ENCODE measurements at regions not wholly inside any gene's neighbourhood (a gene's known extent, or its start where the extent isn't known, plus 50 kb on each side); places are given as distances from the start of the nearest gene placed in this dataset.

DNA sequence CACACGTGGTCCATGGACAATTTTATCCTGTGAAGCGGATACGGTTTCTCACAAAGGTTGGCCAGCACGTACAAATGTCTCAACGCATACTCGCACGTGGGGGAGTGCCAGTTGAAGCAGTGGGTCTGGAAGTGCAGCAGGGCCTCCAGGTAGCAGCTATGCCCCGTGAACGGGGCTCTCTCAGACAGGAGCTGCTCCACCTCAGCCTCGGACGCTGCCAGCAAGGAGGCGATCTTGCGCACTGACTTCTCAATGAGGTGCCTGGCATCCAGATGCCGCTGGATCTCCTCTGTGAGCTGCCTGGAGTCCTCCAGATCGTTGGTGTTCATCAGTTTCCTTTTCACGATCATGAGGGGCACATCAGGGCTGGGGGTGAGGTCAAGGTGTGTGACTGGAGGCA lies 2272.0 kb downstream of the PCDH9 start:
- H4K8ac ChIP-seq (ENCODE audit: low read depth, low read length), result no peak overlapping the region
- no peak overlapping the region for H3K9ac ChIP-seq (ENCODE audit: low read length)
- no peaks in the 10 kb centered on the region for H3K4me1 ChIP-seq (ENCODE audit: control insufficient read depth in 1 of 2, insufficient read depth in 2 of 2, low read length in 2 of 2)
- DNase-seq, result no peak
- no CpG with 5 or more reads among the region's 16 CpGs for WGBS (ENCODE audit: extremely low coverage, insufficient coverage, insufficient read length)
- H3K4me2 ChIP-seq (ENCODE audit: low read length), result no peak overlapping the region
- H3K79me2 ChIP-seq (ENCODE audit: control insufficient read depth, insufficient read depth, low read length, poor library complexity), result no peaks in the 10 kb centered on the region
- H3K36me3 ChIP-seq (ENCODE audit: control insufficient read depth in 1 of 2, insufficient read depth in 2 of 2, low read length in 2 of 2), result peaks cover 0 to 3% of the 10 kb centered on the region in 2 experiments
- no peaks in the 10 kb centered on the region for H3K27me3 ChIP-seq (ENCODE audit: insufficient read depth, low read length)
- H2BK12ac ChIP-seq (ENCODE audit: low read length), result no peak overlapping the region
- no peak overlapping the region for H3K4me3 ChIP-seq (ENCODE audit: low read depth, low read length)
- H3K14ac ChIP-seq (ENCODE audit: low read length), result no peak overlapping the region
- no peaks in the 10 kb centered on the region for H3K9me3 ChIP-seq (ENCODE audit: insufficient read depth, low read depth, low read length)
- no peak overlapping the region for H3K18ac ChIP-seq (ENCODE audit: low read length)
- H3K4ac ChIP-seq (ENCODE audit: low read depth, low read length), result no peak overlapping the region
- H4K12ac ChIP-seq (ENCODE audit: low read depth, low read length), result no peak overlapping the region
- H3K23ac ChIP-seq (ENCODE audit: low read length), result no peak overlapping the region
- no peak overlapping the region for H3K27ac ChIP-seq (ENCODE audit: low read depth, low read length)
- no peak overlapping the region for H2AFZ ChIP-seq (ENCODE audit: insufficient read depth, low read length, poor library complexity)
- H2BK5ac ChIP-seq (ENCODE audit: low read depth, low read length, poor library complexity), result no peak overlapping the region
- H2AK5ac ChIP-seq (ENCODE audit: low read length), result no peak overlapping the region
- H3K79me1 ChIP-seq (ENCODE audit: low read length), result peaks cover 2% of the 10 kb centered on the region
- H4K91ac ChIP-seq (ENCODE audit: low read depth, low read length), result no peak overlapping the region
- H2BK120ac ChIP-seq (ENCODE audit: insufficient read depth, low read length, poor library complexity), result no peak overlapping the region

DNA sequence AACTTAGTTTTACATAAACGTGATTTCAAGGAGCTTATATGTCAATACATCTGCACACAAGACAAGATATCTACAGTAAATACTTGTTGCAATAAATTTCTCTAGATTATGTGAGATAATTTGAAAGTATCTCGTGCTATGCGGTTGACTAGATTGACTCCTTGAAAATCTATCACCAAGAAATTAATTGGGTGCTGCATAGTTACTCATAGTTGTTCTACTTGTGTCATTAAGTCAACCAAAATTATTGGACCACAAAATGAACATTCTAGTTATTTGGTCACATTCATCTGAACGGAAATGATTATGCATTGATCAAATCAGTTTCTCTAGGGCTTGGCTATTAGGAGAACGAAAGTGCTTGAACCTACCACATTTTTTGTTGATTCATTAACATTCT lies 2291.5 kb downstream of the PCDH9 start:
- WGBS (ENCODE audit: extremely low coverage, insufficient coverage, insufficient read length), result no CpG with 5 or more reads among the region's 5 CpGs
- Histone ChIP-seq H2AFZ (ENCODE audit: insufficient read depth, low read length, poor library complexity) (no peak overlapping the region), H3K36me3 (ENCODE audit: control insufficient read depth in 1 of 2, insufficient read depth in 2 of 2, low read length in 2 of 2) (no peaks in the 10 kb centered on the region), H3K27me3 (ENCODE audit: insufficient read depth, low read length) (no peaks in the 10 kb centered on the region), H4K12ac (ENCODE audit: low read depth, low read length) (no peak overlapping the region), H3K9me3 (ENCODE audit: insufficient read depth, low read depth, low read length) (no peaks in the 10 kb centered on the region), H3K4ac (ENCODE audit: low read depth, low read length) (no peak overlapping the region), H3K79me2 (ENCODE audit: control insufficient read depth, insufficient read depth, low read length, poor library complexity) (no peaks in the 10 kb centered on the region), H3K79me1 (ENCODE audit: low read length) (peaks cover 5% of the 10 kb centered on the region), H3K4me3 (ENCODE audit: low read depth, low read length) (no peak overlapping the region), H3K9ac (ENCODE audit: low read length) (no peak overlapping the region), H3K4me1 (ENCODE audit: control insufficient read depth in 1 of 2, insufficient read depth in 2 of 2, low read length in 2 of 2) (no peaks in the 10 kb centered on the region), H2AK5ac (ENCODE audit: low read length) (no peak overlapping the region), H2BK120ac (ENCODE audit: insufficient read depth, low read length, poor library complexity) (no peak overlapping the region), H3K23ac (ENCODE audit: low read length) (no peak overlapping the region), H4K91ac (ENCODE audit: low read depth, low read length) (no peak overlapping the region), H3K4me2 (ENCODE audit: low read length) (no peak overlapping the region), H2BK5ac (ENCODE audit: low read depth, low read length, poor library complexity) (no peak overlapping the region), H4K8ac (ENCODE audit: low read depth, low read length) (no peak overlapping the region), H3K27ac (ENCODE audit: low read depth, low read length) (no peak overlapping the region), H2BK12ac (ENCODE audit: low read length) (no peak overlapping the region), H3K14ac (ENCODE audit: low read length) (no peak overlapping the region), H3K18ac (ENCODE audit: low read length) (no peak overlapping the region)
- no peak for DNase-seq

DNA sequence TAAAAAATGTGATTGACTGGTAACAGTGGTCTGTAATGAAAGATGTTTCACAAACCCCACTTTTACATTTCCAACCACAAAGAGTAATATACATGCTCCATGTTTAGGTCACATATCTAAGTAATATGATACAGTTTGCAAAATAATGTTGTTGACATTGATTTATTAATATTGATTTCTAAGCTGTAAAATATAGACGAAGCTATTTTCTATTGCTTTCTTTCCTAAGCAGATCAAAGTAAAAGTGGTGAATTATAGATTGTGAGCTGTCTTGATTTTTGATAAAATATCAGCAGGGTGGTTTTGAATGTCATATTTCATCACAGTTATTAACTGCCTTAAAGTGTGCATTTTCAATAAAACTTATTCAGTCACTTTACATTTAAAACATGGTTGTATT lies 2292.8 kb downstream of the PCDH9 start:
- Histone ChIP-seq H2AFZ (ENCODE audit: insufficient read depth, low read length, poor library complexity) (no peak overlapping the region), H3K4ac (ENCODE audit: low read depth, low read length) (no peak overlapping the region), H3K27me3 (ENCODE audit: insufficient read depth, low read length) (no peaks in the 10 kb centered on the region), H3K27ac (ENCODE audit: low read depth, low read length) (no peak overlapping the region), H4K12ac (ENCODE audit: low read depth, low read length) (no peak overlapping the region), H3K79me2 (ENCODE audit: control insufficient read depth, insufficient read depth, low read length, poor library complexity) (no peaks in the 10 kb centered on the region), H3K14ac (ENCODE audit: low read length) (no peak overlapping the region), H2BK5ac (ENCODE audit: low read depth, low read length, poor library complexity) (no peak overlapping the region), H3K4me3 (ENCODE audit: low read depth, low read length) (no peak overlapping the region), H3K4me2 (ENCODE audit: low read length) (no peak overlapping the region), H2BK120ac (ENCODE audit: insufficient read depth, low read length, poor library complexity) (no peak overlapping the region), H3K79me1 (ENCODE audit: low read length) (peaks cover 7% of the 10 kb centered on the region), H3K9me3 (ENCODE audit: insufficient read depth, low read depth, low read length) (no peaks in the 10 kb centered on the region), H3K36me3 (ENCODE audit: control insufficient read depth in 1 of 2, insufficient read depth in 2 of 2, low read length in 2 of 2) (no peaks in the 10 kb centered on the region), H2BK12ac (ENCODE audit: low read length) (no peak overlapping the region), H3K23ac (ENCODE audit: low read length) (no peak overlapping the region), H3K9ac (ENCODE audit: low read length) (no peak overlapping the region), H4K8ac (ENCODE audit: low read depth, low read length) (no peak overlapping the region), H2AK5ac (ENCODE audit: low read length) (no peak overlapping the region), H3K4me1 (ENCODE audit: control insufficient read depth in 1 of 2, insufficient read depth in 2 of 2, low read length in 2 of 2) (no peaks in the 10 kb centered on the region), H3K18ac (ENCODE audit: low read length) (no peak overlapping the region), H4K91ac (ENCODE audit: low read depth, low read length) (no peak overlapping the region)
- no CpG with 5 or more reads among the region's 1 CpG for WGBS (ENCODE audit: extremely low coverage, insufficient coverage, insufficient read length)
- DNase-seq, result no peak

DNA sequence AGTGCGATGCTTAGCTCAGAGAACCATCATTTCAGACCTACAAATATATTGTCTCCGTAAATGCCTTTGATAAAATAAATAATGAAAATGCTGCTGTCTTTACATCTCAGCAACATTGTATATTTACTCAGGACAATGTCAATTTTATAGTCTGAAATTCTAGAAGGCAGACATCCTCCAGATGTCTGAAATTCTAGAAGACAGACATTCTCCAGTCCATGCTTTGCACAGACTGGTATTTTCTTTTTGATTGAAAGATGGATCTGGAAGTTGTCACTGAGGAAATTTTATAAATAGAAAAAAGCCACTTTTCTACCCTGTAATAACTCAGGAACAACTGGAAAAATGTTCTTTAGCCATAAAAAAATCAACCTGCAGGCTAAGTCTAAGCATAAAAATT lies 2293.3 kb downstream of the PCDH9 start:
- no peak overlapping the region for H2BK120ac ChIP-seq (ENCODE audit: insufficient read depth, low read length, poor library complexity)
- H3K27ac ChIP-seq (ENCODE audit: low read depth, low read length), result no peak overlapping the region
- H3K23ac ChIP-seq (ENCODE audit: low read length), result no peak overlapping the region
- no peak overlapping the region for H3K4me3 ChIP-seq (ENCODE audit: low read depth, low read length)
- H3K4ac ChIP-seq (ENCODE audit: low read depth, low read length), result no peak overlapping the region
- no peaks in the 10 kb centered on the region for H3K9me3 ChIP-seq (ENCODE audit: insufficient read depth, low read depth, low read length)
- H3K27me3 ChIP-seq (ENCODE audit: insufficient read depth, low read length), result no peaks in the 10 kb centered on the region
- no peak overlapping the region for H2BK5ac ChIP-seq (ENCODE audit: low read depth, low read length, poor library complexity)
- H4K91ac ChIP-seq (ENCODE audit: low read depth, low read length), result no peak overlapping the region
- H3K14ac ChIP-seq (ENCODE audit: low read length), result no peak overlapping the region
- no peak overlapping the region for H3K18ac ChIP-seq (ENCODE audit: low read length)
- no peak overlapping the region for H4K12ac ChIP-seq (ENCODE audit: low read depth, low read length)
- H3K9ac ChIP-seq (ENCODE audit: low read length), result no peak overlapping the region
- no peaks in the 10 kb centered on the region for H3K36me3 ChIP-seq (ENCODE audit: control insufficient read depth in 1 of 2, insufficient read depth in 2 of 2, low read length in 2 of 2)
- H2AFZ ChIP-seq (ENCODE audit: insufficient read depth, low read length, poor library complexity), result no peak overlapping the region
- no peaks in the 10 kb centered on the region for H3K79me2 ChIP-seq (ENCODE audit: control insufficient read depth, insufficient read depth, low read length, poor library complexity)
- H3K4me2 ChIP-seq (ENCODE audit: low read length), result no peak overlapping the region
- no peak overlapping the region for H4K8ac ChIP-seq (ENCODE audit: low read depth, low read length)
- no peaks in the 10 kb centered on the region for H3K4me1 ChIP-seq (ENCODE audit: control insufficient read depth in 1 of 2, insufficient read depth in 2 of 2, low read length in 2 of 2)
- DNase-seq, result no peak
- peaks cover 7% of the 10 kb centered on the region for H3K79me1 ChIP-seq (ENCODE audit: low read length)
- WGBS (ENCODE audit: extremely low coverage, insufficient coverage, insufficient read length), result no CpG with 5 or more reads among the region's 2 CpGs
- H2BK12ac ChIP-seq (ENCODE audit: low read length), result no peak overlapping the region
- H2AK5ac ChIP-seq (ENCODE audit: low read length), result no peak overlapping the region
